T-cell (primary cell): ENCODE measurements at regions not wholly inside any gene's neighbourhood (a gene's known extent, or its start where the extent isn't known, plus 50 kb on each side); places are given as distances from the start of the nearest gene placed in this dataset.

Source experiments
- ATAC-seq, 4 experiments: fragments of 200-7000 bp in 3 of 4; fragments of 150-1000 bp in 1 of 4; cut with Tn5 transposase; replicated peaks in 1 of 4; 1 replicate in 3 of 4; 2 replicates in 1 of 4; pipeline ENCODE4 v1.10.0; 2021; ENCODE audit warnings: moderate library complexity in 3 of 4, mild to moderate bottlenecking in 2 of 4, moderate number of reproducible peaks in 1 of 4
- CTCF ChIA-PET, 2 donors: fragments of 300-600 bp; sonication (Branson Sonifier 250); formaldehyde crosslinking; loops; one replicate each; lab custom pipeline; 2022; ENCODE audit warnings: antibody characterized with exemption in 2 of 2; lab: Charles Lee
- POLR2A ChIA-PET, 2 donors: fragments of 300-600 bp; sonication (Branson Sonifier 250); formaldehyde crosslinking; loops; one replicate each; lab custom pipeline; 2022; ENCODE audit warnings: antibody characterized with exemption in 2 of 2; lab: Charles Lee
- DNase-seq, 35 experiments: peaks; one replicate each; pipeline versions ENCODE4 v3.0.0 to v3.0.0-alpha.2; 2013 to 2023
- H3K27ac ChIP-seq: one replicate; pipeline ENCODE4 v1.5.1; 2013; ENCODE audit warnings: low read length
- H3K27me3 ChIP-seq, 2 experiments: replicated peaks in 1 of 2; 1 replicate in 1 of 2; 2 replicates in 1 of 2; pipeline versions ENCODE4 v1.6.1 to v1.7.0; 2013; ENCODE audit warnings: low read length in 1 of 2, mixed read lengths in 1 of 2; ENCODE audit not compliant: control insufficient read depth in 2 of 2, insufficient read depth in 2 of 2; ENCODE audit errors: extremely low read depth in 1 of 2
- H3K36me3 ChIP-seq, 2 donors: 1 replicate in 1 of 2; 2 replicates in 1 of 2; pipeline versions ENCODE4 v1.6.1 to v1.7.0; 2013; ENCODE audit warnings: low read length in 1 of 2; ENCODE audit not compliant: control insufficient read depth in 2 of 2, insufficient read depth in 1 of 2; ENCODE audit errors: extremely low read depth in 1 of 2
- H3K4me1 ChIP-seq, 2 experiments: 1 replicate in 1 of 2; 2 replicates in 1 of 2; pipeline versions ENCODE4 v1.6.1 to v1.7.0; 2013; ENCODE audit warnings: low read length in 2 of 2, mixed read lengths in 1 of 2; ENCODE audit not compliant: insufficient read depth in 2 of 2, control insufficient read depth in 1 of 2; ENCODE audit errors: extremely low read depth in 1 of 2
- H3K4me3 ChIP-seq, 2 donors: 1 replicate in 1 of 2; 2 replicates in 1 of 2; pipeline versions ENCODE4 v1.5.1 to v1.7.0; 2013; ENCODE audit warnings: mild to moderate bottlenecking in 2 of 2, low read length in 1 of 2, moderate library complexity in 1 of 2; ENCODE audit not compliant: control insufficient read depth in 1 of 2; ENCODE audit errors: extremely low read depth in 1 of 2
- H3K9me3 ChIP-seq: 2 replicates; pipeline ENCODE4 v1.7.0; 2013
- H3K27ac Mint-ChIP-seq, 2 donors: one replicate each; pipeline ENCODE4 v1.8.0; 2020 to 2021; ENCODE audit warnings: mild to moderate bottlenecking in 2 of 2, mixed read lengths in 2 of 2
- H3K27me3 Mint-ChIP-seq, 2 donors: one replicate each; pipeline ENCODE4 v1.8.0; 2021 to 2022; ENCODE audit warnings: mixed read lengths in 2 of 2
- H3K36me3 Mint-ChIP-seq: one replicate; pipeline ENCODE4 v1.8.0; 2021; ENCODE audit warnings: mixed read lengths
- H3K4me1 Mint-ChIP-seq, 3 donors: one replicate each; pipeline ENCODE4 v1.8.0; 2020 to 2022; ENCODE audit warnings: mixed read lengths in 3 of 3, mild to moderate bottlenecking in 1 of 3
- H3K4me3 Mint-ChIP-seq, 3 donors: one replicate each; pipeline ENCODE4 v1.8.0; 2020 to 2022; ENCODE audit warnings: mild to moderate bottlenecking in 3 of 3, mixed read lengths in 3 of 3, moderate library complexity in 3 of 3
- H3K9me3 Mint-ChIP-seq, 3 donors: one replicate each; pipeline ENCODE4 v1.8.0; 2020 to 2022; ENCODE audit warnings: mixed read lengths in 3 of 3
- WGBS: methylation state at CpG from one replicate; pipeline ENCODE4 v1.1.5; 2013; ENCODE audit warnings: missing lambda C conversion rate; ENCODE audit not compliant: insufficient coverage; 5-methylcytosine and 5-hydroxymethylcytosine counted together

GRCh38 chr16:63497408-63497807 is 1461.2 kb upstream of the CDH8 start:
- Histone ChIP-seq H3K27me3 (no peaks in the 10 kb centered on the region), H3K9me3 (no peaks in the 10 kb centered on the region), H3K36me3 (no peaks in the 10 kb centered on the region), H3K27ac (no peak overlapping the region), H3K4me3 (no peak overlapping the region), H3K4me1 (no peaks in the 10 kb centered on the region)
- WGBS = 67% methylated on average over 1 of the region's 2 CpGs
- Mint-ChIP-seq H3K4me3 (no peak overlapping the region), H3K36me3 (no peaks in the 10 kb centered on the region), H3K27ac (no peak overlapping the region), H3K9me3 (peaks cover 0 to 19% (median 11%) of the 10 kb centered on the region in 3 donors), H3K4me1 (no peaks in the 10 kb centered on the region), H3K27me3 (no peaks in the 10 kb centered on the region)
- ChIA-PET POLR2A (interaction anchor here in 1 of 2 donors (0.6 kb wide), 1 partner anchor 315 kb away, joined by 3 read pairs; no protein-coding TSS in a partner anchor), CTCF (no interaction called here)
- ATAC-seq = no peak
- no peak for DNase-seq

GRCh38 chr16:63496282-63496681 is 1460.0 kb upstream of the CDH8 start:
- Mint-ChIP-seq H3K27ac (no peak overlapping the region), H3K36me3 (no peaks in the 10 kb centered on the region), H3K4me3 (no peak overlapping the region), H3K27me3 (no peaks in the 10 kb centered on the region), H3K4me1 (no peaks in the 10 kb centered on the region), H3K9me3 (peaks cover under 1 to 19% (median 17%) of the 10 kb centered on the region in 3 donors)
- ATAC-seq = no peak
- POLR2A ChIA-PET = no interaction called here
- CTCF ChIA-PET = no interaction called here
- Histone ChIP-seq H3K27ac (no peak overlapping the region), H3K9me3 (no peaks in the 10 kb centered on the region), H3K27me3 (no peaks in the 10 kb centered on the region), H3K36me3 (no peaks in the 10 kb centered on the region), H3K4me3 (no peak overlapping the region), H3K4me1 (no peaks in the 10 kb centered on the region)
- DNase-seq = no peak
- WGBS = no CpG with 5 or more reads among the region's 1 CpG

- ChIA-PET CTCF (no interaction called here), POLR2A (no interaction called here)
Measured at GRCh38 chr16:63488955-63489354, 1452.7 kb upstream of the CDH8 start.

GRCh38 chr16:63481060-63481459 is 1444.8 kb upstream of the CDH8 start:
- CTCF ChIA-PET = no interaction called here
- ATAC-seq (no peak), DNase-seq (no peak)
- no peaks in the 10 kb centered on the region for H3K27me3 ChIP-seq
- peaks cover 8 to 12% (median 12%) of the 10 kb centered on the region in 3 donors for H3K9me3 Mint-ChIP-seq
- no peaks in the 10 kb centered on the region for H3K9me3 ChIP-seq
- no peaks in the 10 kb centered on the region for H3K4me1 Mint-ChIP-seq
- no peak overlapping the region for H3K4me3 ChIP-seq
- no peak overlapping the region for H3K27ac Mint-ChIP-seq
- H3K27me3 Mint-ChIP-seq = no peaks in the 10 kb centered on the region
- no peak overlapping the region for H3K27ac ChIP-seq
- no peaks in the 10 kb centered on the region for H3K36me3 Mint-ChIP-seq
- no peak overlapping the region for H3K4me3 Mint-ChIP-seq
- H3K36me3 ChIP-seq = no peaks in the 10 kb centered on the region
- POLR2A ChIA-PET = no interaction called here
- no peaks in the 10 kb centered on the region for H3K4me1 ChIP-seq

More at GRCh38 chr16:63488955-63489354, 1452.7 kb upstream of the CDH8 start:
- Histone ChIP-seq H3K27ac (no peak overlapping the region), H3K36me3 (no peaks in the 10 kb centered on the region), H3K9me3 (no peaks in the 10 kb centered on the region), H3K27me3 (no peaks in the 10 kb centered on the region), H3K4me1 (no peaks in the 10 kb centered on the region), H3K4me3 (no peak overlapping the region)
- DNase-seq = no peak
- Mint-ChIP-seq H3K27me3 (no peaks in the 10 kb centered on the region), H3K4me1 (no peaks in the 10 kb centered on the region), H3K4me3 (no peak overlapping the region), H3K9me3 (peaks cover 14 to 34% (median 26%) of the 10 kb centered on the region in 3 donors), H3K36me3 (no peaks in the 10 kb centered on the region), H3K27ac (no peak overlapping the region)
- ATAC-seq = no peak

- no peaks in the 10 kb centered on the region for H3K9me3 ChIP-seq
- POLR2A ChIA-PET = no interaction called here
Measured at GRCh38 chr16:63473725-63474124, 1437.5 kb upstream of the CDH8 start.

GRCh38 chr16:63467513-63467912 is 1431.3 kb upstream of the CDH8 start:
- Histone ChIP-seq H3K9me3 (no peaks in the 10 kb centered on the region), H3K27me3 (no peaks in the 10 kb centered on the region), H3K27ac (no peak overlapping the region), H3K4me1 (no peaks in the 10 kb centered on the region), H3K36me3 (no peaks in the 10 kb centered on the region), H3K4me3 (no peak overlapping the region)
- ATAC-seq (no peak), DNase-seq (no peak)
- no peaks in the 10 kb centered on the region for H3K4me1 Mint-ChIP-seq
- CTCF ChIA-PET = no interaction called here
- peaks cover 34 to 47% (median 35%) of the 10 kb centered on the region in 3 donors for H3K9me3 Mint-ChIP-seq
- no peaks in the 10 kb centered on the region for H3K36me3 Mint-ChIP-seq
- POLR2A ChIA-PET = no interaction called here
- H3K4me3 Mint-ChIP-seq = no peak overlapping the region
- WGBS = no CpG with 5 or more reads among the region's 2 CpGs
- no peaks in the 10 kb centered on the region for H3K27me3 Mint-ChIP-seq
- H3K27ac Mint-ChIP-seq = no peak overlapping the region

More at GRCh38 chr16:63473725-63474124, 1437.5 kb upstream of the CDH8 start:
- Mint-ChIP-seq H3K9me3 (peaks cover 15 to 33% (median 22%) of the 10 kb centered on the region in 3 donors), H3K27me3 (no peaks in the 10 kb centered on the region), H3K27ac (no peak overlapping the region), H3K4me3 (no peak overlapping the region), H3K4me1 (no peaks in the 10 kb centered on the region), H3K36me3 (no peaks in the 10 kb centered on the region)
- Histone ChIP-seq H3K36me3 (no peaks in the 10 kb centered on the region), H3K27ac (no peak overlapping the region), H3K4me3 (no peak overlapping the region), H3K4me1 (no peaks in the 10 kb centered on the region), H3K27me3 (no peaks in the 10 kb centered on the region)
- CTCF ChIA-PET = no interaction called here
- DNase-seq (no peak), ATAC-seq (no peak)

GRCh38 chr16:63462316-63462715 is 1426.1 kb upstream of the CDH8 start:
- no peaks in the 10 kb centered on the region for H3K27me3 ChIP-seq
- H3K36me3 ChIP-seq = no peaks in the 10 kb centered on the region
- no peak overlapping the region for H3K4me3 ChIP-seq
- no peaks in the 10 kb centered on the region for H3K36me3 Mint-ChIP-seq
- no peaks in the 10 kb centered on the region for H3K4me1 ChIP-seq
- ATAC-seq (no peak), DNase-seq (no peak)
- no peak overlapping the region for H3K27ac ChIP-seq
- peaks cover 32 to 55% (median 40%) of the 10 kb centered on the region in 3 donors for H3K9me3 Mint-ChIP-seq
- H3K27ac Mint-ChIP-seq = no peak overlapping the region
- POLR2A ChIA-PET = no interaction called here
- no peak overlapping the region for H3K4me3 Mint-ChIP-seq
- H3K27me3 Mint-ChIP-seq = no peaks in the 10 kb centered on the region
- no peaks in the 10 kb centered on the region for H3K4me1 Mint-ChIP-seq
- no CpG with 5 or more reads among the region's 1 CpG for WGBS
- CTCF ChIA-PET = no interaction called here
- no peaks in the 10 kb centered on the region for H3K9me3 ChIP-seq
